ENCODE measurements at regions not wholly inside any gene's neighbourhood (a gene's known extent, or its start where the extent isn't known, plus 50 kb on each side); places are given as distances from the start of the nearest gene placed in this dataset.
"Not testable (repeated sequence)": the region's sequence is repeated elsewhere in the genome, so short reads cannot be mapped to it uniquely, and the experiment has no call there.

DNA sequence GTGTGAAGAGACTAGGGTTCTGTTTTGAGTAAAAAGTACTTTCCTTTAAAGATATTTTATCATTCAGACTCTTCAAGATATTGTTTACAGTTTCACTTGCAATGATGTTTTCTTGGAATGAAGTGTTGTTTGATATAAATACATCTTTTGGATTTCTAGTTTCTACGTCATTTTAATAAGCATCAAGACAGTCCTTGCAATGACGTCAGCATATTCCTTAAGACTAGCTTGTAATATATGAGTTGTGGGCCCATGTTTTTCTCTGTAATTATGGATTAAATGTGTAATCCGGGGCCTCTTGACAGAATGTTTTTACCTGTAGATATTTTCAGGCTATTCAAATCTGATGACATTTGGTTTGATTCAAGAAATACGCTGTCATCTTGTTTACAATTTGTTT, 66.1 kb downstream of the RBMX2 start:
- Mint-ChIP-seq H3K27me3 (ENCODE audit: low read depth) (peaks cover 18% of the 10 kb centered on the region), H3K4me3 (no peak overlapping the region), H3K36me3 (no peaks in the 10 kb centered on the region), H3K27ac (no peak overlapping the region), H3K4me1 (no peaks in the 10 kb centered on the region), H3K9me3 (peaks cover 17% of the 10 kb centered on the region)
- DNase-seq (ENCODE audit: low spot score in 2 of 2, unreplicated experiment in 2 of 2) = no peak
- TF ChIP-seq, protein P1, sequence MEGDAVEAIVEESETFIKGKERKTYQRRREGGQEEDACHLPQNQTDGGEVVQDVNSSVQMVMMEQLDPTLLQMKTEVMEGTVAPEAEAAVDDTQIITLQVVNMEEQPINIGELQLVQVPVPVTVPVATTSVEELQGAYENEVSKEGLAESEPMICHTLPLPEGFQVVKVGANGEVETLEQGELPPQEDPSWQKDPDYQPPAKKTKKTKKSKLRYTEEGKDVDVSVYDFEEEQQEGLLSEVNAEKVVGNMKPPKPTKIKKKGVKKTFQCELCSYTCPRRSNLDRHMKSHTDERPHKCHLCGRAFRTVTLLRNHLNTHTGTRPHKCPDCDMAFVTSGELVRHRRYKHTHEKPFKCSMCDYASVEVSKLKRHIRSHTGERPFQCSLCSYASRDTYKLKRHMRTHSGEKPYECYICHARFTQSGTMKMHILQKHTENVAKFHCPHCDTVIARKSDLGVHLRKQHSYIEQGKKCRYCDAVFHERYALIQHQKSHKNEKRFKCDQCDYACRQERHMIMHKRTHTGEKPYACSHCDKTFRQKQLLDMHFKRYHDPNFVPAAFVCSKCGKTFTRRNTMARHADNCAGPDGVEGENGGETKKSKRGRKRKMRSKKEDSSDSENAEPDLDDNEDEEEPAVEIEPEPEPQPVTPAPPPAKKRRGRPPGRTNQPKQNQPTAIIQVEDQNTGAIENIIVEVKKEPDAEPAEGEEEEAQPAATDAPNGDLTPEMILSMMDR (IDR thresholded peaks at IDR 0.05; ENCODE audit: unreplicated experiment) = no peak

DNA sequence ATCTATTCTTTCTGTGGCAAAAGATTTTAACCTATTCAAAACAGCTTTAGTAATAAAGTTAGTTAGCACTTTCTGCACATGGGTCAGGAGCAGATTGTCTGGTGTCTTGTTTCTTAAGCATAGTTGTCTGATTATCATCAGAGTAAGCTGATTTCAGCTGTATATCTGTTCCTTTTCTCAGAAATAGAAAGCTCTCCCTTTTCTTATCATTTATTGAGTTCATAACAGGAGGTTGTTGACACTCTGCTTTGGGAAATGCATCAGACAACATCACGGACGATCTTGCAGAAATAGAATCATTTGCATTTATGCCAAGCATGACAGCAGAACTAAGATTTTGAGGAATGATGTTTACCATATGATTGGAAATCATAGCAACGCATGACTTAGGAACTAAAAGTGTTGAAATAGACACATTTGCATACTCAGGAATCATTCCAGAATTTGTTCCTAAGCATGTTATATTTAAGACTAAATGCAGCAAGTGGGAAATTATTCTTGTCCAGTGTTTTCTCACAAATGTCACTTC, 66.7 kb downstream of the RBMX2 start:
- H3K27ac Mint-ChIP-seq = no peak overlapping the region
- DNase-seq (ENCODE audit: low spot score in 2 of 2, unreplicated experiment in 2 of 2) = no peak
- H3K4me1 Mint-ChIP-seq = no peaks in the 10 kb centered on the region
- TF ChIP-seq, protein P1 (IDR thresholded peaks at IDR 0.05; ENCODE audit: unreplicated experiment) = no peak
- H3K4me3 Mint-ChIP-seq = no peak overlapping the region
- H3K9me3 Mint-ChIP-seq = peaks cover 17% of the 10 kb centered on the region
- H3K27me3 Mint-ChIP-seq (ENCODE audit: low read depth) = peaks cover 18% of the 10 kb centered on the region
- H3K36me3 Mint-ChIP-seq = no peaks in the 10 kb centered on the region

GRCh38 chrX:130482871-130483270, 81.1 kb downstream of the RBMX2 start:
- peaks cover 4% of the 10 kb centered on the region for H3K27me3 Mint-ChIP-seq (ENCODE audit: low read depth)
- H3K4me1 Mint-ChIP-seq = no peaks in the 10 kb centered on the region
- H3K27ac Mint-ChIP-seq = no peak overlapping the region
- no peaks in the 10 kb centered on the region for H3K36me3 Mint-ChIP-seq
- peaks cover 8% of the 10 kb centered on the region for H3K9me3 Mint-ChIP-seq
- no peak overlapping the region for H3K4me3 Mint-ChIP-seq
- TF ChIP-seq, protein P1 (IDR thresholded peaks at IDR 0.05; ENCODE audit: unreplicated experiment) = no peak
- no peak for DNase-seq (ENCODE audit: low spot score in 2 of 2, unreplicated experiment in 2 of 2)

GRCh38 chrX:130485870-130486269, 84.1 kb downstream of the RBMX2 start:
- no peak for DNase-seq (ENCODE audit: low spot score in 2 of 2, unreplicated experiment in 2 of 2)
- H3K36me3 Mint-ChIP-seq = no peaks in the 10 kb centered on the region
- TF ChIP-seq, protein P1 (IDR thresholded peaks at IDR 0.05; ENCODE audit: unreplicated experiment) = no peak

DNA sequence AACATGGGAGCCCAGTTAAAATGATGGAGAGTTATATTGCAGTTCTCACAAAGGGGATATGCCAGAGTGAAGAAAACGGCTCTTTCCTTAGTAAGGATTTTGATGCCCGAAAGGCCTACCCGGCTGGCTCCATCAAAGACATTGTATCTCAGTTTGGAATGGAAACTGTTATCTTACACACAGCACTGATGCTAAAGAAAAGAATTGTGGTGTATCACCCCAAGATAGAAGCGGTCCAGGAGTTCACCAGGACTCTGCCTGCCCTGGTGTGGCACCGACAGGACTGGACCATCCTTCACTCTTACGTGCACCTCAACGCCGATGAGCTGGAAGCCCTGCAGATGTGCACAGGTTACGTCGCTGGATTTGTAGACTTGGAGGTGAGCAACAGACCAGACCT, 93.7 kb downstream of the RBMX2 start:
- not testable (repeated sequence) for DNase-seq (ENCODE audit: low spot score in 2 of 2, unreplicated experiment in 2 of 2); H3K36me3 Mint-ChIP-seq; H3K27ac Mint-ChIP-seq; H3K4me1 Mint-ChIP-seq; H3K4me3 Mint-ChIP-seq
- Mint-ChIP-seq H3K9me3 (peaks cover 17% of the 10 kb centered on the region), H3K27me3 (ENCODE audit: low read depth) (peaks cover 13% of the 10 kb centered on the region)

More at GRCh38 chrX:130485870-130486269, 84.1 kb downstream of the RBMX2 start:
- H3K27me3 Mint-ChIP-seq (ENCODE audit: low read depth) = peaks cover 4% of the 10 kb centered on the region
- no peak overlapping the region for H3K27ac Mint-ChIP-seq
- no peaks in the 10 kb centered on the region for H3K4me1 Mint-ChIP-seq
- H3K9me3 Mint-ChIP-seq = peaks cover 8% of the 10 kb centered on the region
- no peak overlapping the region for H3K4me3 Mint-ChIP-seq

- DNase-seq (ENCODE audit: low spot score in 2 of 2, unreplicated experiment in 2 of 2) = no peak
- Mint-ChIP-seq H3K4me1 (no peaks in the 10 kb centered on the region), H3K36me3 (no peaks in the 10 kb centered on the region), H3K27me3 (ENCODE audit: low read depth) (peaks cover 11% of the 10 kb centered on the region), H3K4me3 (no peak overlapping the region), H3K27ac (no peak overlapping the region), H3K9me3 (peaks cover 16% of the 10 kb centered on the region)
- TF ChIP-seq, protein P1 (IDR thresholded peaks at IDR 0.05; ENCODE audit: unreplicated experiment) = no peak
Observed at GRCh38 chrX:130497531-130497930, 95.7 kb downstream of the RBMX2 start.
